Left cardiac atrium (tissue), 4 donors: ENCODE measurements at regions not wholly inside any gene's neighbourhood (a gene's known extent, or its start where the extent isn't known, plus 50 kb on each side); places are given as distances from the start of the nearest gene placed in this dataset.
A peak's percentile ranks its signal among the peaks of the same experiment; 100 is the strongest.

Experiments used
- ATAC-seq, 2 donors: fragments of 200-7000 bp; cut with Tn5 transposase; one replicate each; pipeline ENCODE4 v1.9.1; 2020; ENCODE audit warnings: mild to moderate bottlenecking in 2 of 2, moderate library complexity in 2 of 2
- DNase-seq: peaks from one replicate; pipeline ENCODE4 v3.0.0-alpha.2; 2020
- intact Hi-C, 2 donors: fragments of 100-400 bp; cut with DNase I; formaldehyde crosslinking; loops; one replicate each; pipeline versions ENCODE4 v1.14.1 to v1.15.1; 2022 to 2023
- donor health status: DM: no; HTN: yes; CAD: no.
- donor health status: DM: no; HTN: yes; CAD: no; lungs with severe emphysema.
- donor health status: DM: yes; HTN: yes; CAD: no.
- donor health status: Dilated cardiomyopathy.

DNA sequence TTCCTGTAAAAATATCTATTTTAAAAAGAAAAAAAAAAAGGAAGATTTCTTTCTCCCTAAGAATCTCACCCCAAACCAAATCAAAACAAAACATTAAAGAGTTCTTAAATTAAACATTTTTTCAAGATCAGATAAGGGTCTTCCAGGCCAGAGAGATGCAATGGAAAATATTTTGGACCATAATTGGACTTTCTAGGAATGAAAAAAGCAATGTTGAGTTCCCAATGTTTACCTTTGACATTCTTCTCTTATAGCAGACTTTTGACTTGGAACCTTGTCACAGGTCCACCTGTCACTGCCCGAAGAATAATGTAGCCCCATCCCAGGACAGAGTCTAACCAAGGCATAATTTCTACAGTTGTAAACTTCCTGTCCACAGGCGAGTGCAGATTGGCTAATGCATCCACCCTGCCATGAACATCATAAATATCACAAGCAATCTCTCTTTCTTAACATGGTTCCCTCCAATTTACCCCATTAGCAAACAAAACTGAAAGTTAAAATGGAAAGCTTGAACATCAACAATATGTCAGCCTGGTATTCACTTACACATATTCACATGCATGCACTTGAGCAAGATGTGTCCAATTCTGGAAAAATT lies 121.7 kb upstream of the ZNF366 start:
- ATAC-seq (no peak), DNase-seq (no peak)
- intact Hi-C loops, result no loop called here

DNA sequence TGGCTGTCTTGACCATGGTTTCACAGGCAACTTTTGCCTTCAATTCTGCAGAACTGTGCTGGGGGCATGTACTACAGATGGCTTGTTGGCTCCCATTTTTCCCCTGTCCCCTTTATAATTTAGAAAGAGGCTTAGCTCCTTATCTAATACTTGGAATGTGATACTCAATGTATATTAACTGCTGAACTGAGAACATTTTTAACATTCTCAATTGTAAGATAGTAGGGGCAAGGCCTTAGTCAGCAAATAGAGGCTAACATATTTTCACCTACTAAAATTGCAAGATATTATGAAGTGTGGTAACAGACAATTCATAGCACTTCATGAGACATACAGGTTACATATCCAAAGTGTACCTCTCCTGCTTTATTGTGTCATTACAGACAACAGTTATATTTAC lies 118.1 kb upstream of the ZNF366 start:
- intact Hi-C loops, result no loop called here
- DNase-seq (no peak), ATAC-seq (no peak)

DNA sequence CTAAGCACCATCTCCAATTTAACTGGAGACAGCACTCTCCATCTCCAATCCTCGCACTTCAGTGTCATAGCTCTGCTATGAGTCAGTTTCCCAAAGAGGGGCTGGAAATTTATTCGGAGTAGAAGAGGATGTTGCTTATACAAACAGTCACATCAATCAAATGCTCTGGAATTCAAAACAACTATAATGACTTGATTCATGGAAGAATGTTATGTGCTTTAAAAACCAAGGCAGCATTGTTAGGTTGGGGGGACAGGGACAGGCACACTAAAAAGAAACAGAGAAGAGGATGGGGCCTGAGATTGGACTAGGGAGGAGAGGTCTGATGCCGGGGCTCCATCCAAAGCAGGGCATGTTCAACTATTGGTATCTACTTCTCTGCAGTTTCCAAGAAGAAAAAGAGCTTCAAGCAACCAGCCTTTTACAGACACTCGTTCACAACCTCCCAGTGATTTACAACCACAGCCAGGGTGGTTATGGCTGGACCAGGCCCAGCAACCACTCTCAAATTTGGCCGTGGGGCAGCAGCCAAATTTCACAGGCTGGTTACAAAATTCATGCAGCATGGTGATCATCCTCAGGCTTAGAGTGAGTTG lies 117.5 kb upstream of the ZNF366 start:
- DNase-seq (no peak), ATAC-seq (peak; percentile 38 to 75)
- intact Hi-C loops, result no loop called here

DNA sequence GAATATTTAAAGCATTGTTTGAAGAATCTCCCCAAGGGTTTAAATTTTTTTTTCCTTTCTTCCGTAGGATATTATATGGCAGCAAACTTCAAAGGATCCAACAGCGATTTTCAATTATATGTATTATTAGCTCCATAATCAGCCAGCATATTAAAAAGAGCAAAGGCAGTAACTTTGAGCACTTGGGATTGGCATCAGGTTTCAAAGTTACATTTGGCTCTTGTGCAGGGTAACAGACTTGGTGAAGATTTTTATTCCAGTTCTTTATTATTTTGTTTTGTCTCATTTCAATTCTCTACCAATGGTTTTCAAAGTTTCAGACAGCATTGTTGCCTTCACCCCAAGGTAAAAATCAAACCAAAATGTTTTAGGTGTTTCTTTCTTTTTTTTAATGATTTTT lies 116.7 kb upstream of the ZNF366 start:
- ATAC-seq (no peak), DNase-seq (no peak)
- intact Hi-C loops, result no loop called here

DNA sequence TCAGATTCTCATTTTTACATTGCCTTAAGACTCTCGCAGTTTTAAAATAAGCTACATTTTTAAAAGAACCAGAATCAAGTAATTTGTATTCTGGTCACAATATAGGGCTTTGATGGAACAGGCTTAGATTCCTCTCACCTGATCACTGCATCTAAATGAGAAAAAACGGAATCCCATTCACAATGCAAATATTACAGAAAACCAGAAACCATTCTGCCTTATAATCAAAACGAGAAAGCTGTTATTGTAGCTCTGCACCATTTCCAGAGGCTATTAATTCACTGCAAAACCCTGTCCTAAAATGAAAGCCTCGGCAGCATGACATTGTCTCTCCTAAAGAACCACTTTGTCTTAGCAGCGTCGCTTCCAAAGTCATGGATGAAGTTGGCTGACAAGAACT lies 116.1 kb upstream of the ZNF366 start:
- ATAC-seq, result no peak
- no peak for DNase-seq
- intact Hi-C loops, result no loop called here

DNA sequence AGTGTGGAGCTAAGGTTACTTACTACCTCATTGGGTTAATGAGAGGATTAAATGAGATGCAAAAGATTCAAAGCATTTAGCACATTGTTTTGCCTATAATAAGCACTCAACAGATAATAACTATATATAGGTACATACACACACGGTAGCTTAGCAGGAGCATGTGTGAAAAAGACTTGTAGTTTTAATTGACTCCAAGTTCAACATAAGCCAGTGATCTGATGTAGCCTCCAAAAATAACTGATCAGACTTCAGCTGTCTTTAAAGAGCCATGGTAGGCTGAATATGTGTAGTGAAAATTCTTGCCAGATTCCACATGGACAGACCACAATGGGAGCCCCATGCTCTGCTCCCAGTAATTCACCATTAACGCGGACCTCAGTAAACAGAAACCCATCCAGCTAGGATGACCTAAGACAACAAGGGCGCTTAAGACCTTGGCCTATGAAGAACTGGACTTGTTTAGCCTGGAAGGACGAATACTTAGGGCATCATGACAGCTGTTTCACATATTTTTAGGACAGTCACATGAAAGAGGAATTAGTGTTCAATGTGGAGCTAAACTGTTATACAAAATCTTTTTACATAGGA lies 115.1 kb upstream of the ZNF366 start:
- intact Hi-C loops, result no loop called here
- ATAC-seq, result no peak
- DNase-seq, result no peak

DNA sequence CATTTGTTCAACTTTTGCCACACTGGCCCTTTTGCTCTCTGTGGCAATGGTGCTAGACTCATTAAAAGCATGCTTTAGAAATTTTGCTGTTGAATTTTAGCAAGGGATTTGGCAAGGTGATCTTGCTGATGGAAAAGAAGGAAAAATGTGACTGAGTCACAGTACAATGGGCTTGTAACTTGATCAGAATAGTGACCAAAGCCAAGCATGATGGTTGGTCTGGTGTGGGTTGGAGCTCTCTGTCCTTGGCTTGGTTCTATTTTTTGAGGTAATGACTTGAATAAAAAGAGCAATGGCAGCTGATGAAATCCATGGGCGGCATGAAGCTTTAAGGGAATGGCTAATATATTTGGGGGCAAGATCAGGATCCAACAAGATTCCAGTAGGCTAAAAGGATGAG lies 114.4 kb upstream of the ZNF366 start:
- ATAC-seq (no peak), DNase-seq (no peak)
- intact Hi-C loops, result no loop called here

DNA sequence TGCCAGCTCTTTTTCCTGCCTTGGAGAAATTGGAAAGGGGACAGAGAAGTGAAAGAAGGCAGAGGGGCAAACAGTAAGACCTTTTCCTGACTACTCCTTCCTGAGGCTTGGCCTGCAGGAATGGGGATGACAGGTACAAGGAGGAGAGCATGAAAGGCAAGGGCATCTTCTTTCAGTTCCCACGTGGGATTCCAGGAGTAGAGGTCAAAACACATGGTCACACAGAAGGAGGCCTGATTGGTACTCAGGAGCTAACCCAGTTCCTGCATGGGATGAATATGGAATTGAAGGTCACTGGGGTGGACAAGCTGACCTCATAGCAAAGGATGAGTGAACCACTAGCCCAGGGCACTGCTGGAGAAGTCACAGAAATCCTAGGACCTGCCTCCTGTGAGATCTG lies 112.5 kb upstream of the ZNF366 start:
- ATAC-seq (no peak), DNase-seq (no peak)
- intact Hi-C loops, result no loop called here

DNA sequence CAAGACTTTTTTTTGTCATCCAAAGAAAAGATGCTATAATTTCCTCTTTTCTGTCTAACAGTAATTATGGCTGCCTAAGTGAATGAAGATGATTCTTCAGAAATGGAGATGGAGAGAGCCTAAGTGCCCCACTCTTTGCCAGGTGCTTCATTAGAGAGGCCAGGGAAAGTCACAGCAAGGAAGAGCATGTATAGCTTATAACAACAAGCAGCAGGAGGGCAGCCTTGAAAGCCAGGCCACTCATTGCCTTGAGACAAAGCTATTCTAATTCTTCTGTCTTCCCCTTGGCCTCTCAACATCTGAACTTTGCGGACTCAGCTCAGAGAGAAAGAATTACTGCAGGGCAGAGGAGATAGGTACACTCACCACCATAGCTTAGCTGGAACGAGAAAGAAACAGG lies 112.0 kb upstream of the ZNF366 start:
- intact Hi-C loops, result no loop called here
- ATAC-seq (no peak), DNase-seq (no peak)

DNA sequence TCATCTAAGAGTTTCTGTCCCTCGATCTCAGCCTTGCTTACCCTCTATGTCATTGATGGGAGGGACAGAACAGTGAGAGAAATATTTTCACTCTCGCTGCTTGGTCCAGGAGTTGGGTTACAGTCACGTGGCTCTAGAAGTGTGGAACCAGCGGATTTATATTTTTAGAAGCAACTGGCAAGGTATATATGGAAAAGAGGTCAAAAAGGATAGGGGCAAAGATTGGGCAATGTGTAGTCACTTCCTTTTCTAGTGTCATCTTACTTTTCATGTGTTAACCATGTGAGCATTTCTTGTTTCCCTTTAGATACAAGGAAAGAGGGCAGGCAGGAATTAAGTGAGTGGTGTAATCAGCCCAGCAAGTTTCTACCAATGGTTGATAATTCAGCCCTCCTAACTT lies 111.5 kb upstream of the ZNF366 start:
- intact Hi-C loops, result no loop called here
- no peak for DNase-seq
- ATAC-seq, result peak in 1 of 2 donors; percentile 44

DNA sequence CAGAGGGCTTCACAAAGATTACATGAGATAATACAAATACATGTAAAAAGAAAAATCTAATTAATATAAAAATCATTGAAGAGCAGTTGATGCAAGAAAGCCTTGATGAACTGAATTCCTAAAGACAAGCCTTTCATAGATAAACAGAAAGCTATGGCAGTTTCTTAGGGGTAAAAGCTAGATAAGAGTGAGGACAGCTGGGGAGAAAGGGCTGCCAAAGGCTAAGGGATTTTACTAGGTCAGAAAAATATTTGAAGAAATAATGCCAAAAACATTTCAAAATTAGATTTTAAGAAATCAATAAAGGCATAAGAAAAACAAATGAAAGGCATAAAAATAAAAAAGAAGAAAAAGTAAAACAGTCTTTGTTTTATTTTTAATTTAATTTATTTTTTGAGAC lies 107.9 kb upstream of the ZNF366 start:
- intact Hi-C loops, result loop anchor here in 1 of 2 donors (2.0 kb wide), 1 partner anchor 196 kb away; no protein-coding TSS in a partner anchor
- no peak for ATAC-seq
- DNase-seq, result no peak

DNA sequence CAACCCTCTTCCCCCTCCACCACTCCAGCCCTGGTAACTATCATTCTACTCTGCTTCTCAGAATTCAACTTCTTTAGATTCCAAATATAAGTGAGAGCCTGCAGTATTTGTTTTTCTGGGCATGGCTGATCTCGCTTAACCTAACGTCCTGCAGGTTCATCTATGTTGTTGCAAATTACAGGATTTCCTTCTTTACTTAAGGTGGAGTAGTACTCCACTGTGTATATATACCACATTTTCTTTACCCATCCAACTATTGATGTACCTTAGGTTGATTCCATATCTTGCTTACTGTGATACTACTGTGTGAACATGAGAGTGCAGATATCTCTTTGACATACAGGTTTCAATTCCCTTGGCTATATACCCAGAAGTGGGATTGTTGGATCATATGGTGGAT lies 106.3 kb upstream of the ZNF366 start:
- ATAC-seq (no peak), DNase-seq (no peak)
- intact Hi-C loops, result no loop called here

DNA sequence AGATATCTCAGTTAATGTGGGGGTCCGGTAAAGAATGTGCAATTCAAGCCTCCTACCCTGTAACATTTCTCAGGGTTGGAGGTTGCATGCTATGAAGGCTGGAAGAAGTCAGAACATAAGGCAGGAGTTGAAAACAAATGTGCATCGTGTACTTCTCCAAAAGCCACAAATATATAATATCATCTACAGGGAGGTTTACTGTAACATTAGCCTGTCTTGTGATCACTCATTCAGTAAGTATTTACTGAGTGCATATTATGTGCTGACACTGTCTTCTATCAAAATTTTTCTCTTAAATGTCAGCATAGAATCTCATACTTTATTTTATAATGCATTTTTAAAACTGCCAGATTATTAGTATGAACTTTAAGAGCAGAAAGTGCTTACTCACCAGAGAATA lies 105.6 kb upstream of the ZNF366 start:
- DNase-seq, result no peak
- intact Hi-C loops, result no loop called here
- ATAC-seq, result no peak

DNA sequence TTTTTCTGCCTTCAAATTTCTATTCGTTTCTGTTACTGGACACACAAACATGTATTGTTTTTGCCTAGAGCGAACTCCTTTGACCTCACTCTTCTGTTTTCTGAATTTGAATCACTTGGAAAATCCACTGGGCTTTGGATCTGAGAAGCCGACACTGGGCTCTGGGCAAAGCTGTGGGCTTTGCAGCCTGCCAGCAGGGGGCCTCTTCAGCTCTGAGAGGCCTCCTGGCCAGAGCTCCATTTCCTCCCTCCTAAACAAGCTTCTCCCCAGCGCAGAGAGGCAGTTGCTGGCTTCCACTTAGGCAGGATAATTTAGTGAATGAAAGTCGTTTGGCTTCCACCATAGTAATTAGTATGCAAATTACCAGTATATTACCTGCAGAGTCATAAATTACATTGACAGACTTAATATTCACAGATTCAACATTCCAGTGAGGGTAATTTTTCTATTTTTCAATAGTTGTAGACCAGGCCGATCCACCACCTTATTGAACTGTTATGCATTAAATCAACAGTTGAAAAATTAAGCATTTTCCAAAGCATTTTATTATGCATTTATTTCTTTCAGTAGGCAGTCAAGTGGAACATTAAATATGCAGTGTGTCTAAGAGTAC lies 104.0 kb upstream of the ZNF366 start:
- intact Hi-C loops, result no loop called here
- ATAC-seq, result peak; percentile 98 to 99
- peak; percentile 82 for DNase-seq

DNA sequence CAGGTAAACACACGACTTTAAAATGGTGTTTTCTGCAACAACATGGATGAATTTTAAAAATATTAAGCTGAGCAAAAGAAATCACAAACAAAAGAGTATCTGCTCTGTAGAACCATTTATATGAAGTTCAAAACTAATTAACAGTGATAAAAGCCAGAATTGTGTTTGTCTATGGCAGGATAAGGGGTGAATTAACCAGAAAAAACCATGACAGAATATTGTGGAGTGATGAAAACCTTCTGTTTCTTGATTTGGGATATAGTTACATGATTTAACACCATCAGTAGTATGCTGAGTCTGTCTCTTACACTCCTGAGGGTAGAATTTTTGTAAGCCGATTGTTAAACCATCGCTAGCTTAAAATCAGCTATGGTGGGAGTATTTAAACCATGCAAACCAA lies 101.7 kb upstream of the ZNF366 start:
- intact Hi-C loops, result loop anchor here in 1 of 2 donors (10.0 kb wide), 1 partner anchor 236 kb away; no protein-coding TSS in a partner anchor
- no peak for DNase-seq
- ATAC-seq, result no peak

DNA sequence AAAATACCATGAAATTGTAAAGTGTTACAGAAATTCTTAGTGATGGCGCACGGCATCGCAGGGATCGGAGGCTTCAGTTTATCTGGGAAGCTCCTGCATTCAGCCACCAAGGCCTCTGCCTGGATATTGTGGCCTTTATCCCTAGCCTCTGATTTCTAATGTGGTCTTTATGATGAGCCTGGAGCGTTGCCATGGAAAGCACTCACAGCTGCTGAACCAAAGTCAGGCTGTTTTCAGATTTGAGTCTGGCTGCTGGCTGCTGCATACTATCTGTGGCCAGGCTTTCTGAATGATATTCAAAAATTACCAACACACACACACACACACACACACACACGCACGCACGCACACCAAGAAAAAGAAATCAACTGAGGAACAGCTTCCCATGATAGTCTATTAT lies 101.1 kb upstream of the ZNF366 start:
- DNase-seq (no peak), ATAC-seq (peak in 1 of 2 donors; percentile 18)
- intact Hi-C loops, result loop anchor here in 1 of 2 donors (10.0 kb wide), 1 partner anchor 237 kb away; no protein-coding TSS in a partner anchor

DNA sequence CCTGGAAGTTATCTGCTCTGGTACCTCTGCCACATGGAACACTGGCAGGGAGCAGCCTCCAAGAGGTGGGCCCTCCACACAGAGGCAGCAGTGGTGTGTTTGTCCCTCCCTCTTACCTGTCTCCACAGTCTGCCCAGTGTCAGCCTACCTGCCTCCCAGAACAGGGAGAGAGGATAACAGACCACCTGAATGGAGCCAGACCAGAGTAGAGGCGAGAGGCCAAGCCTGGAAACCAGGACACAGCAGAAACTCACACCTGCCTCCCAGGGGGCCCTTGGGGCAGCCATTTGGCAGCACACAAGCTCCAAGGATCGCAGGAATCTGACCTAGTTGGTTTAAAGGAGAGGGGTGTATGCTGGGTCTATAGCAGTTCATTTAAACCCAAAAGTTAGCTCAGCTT lies 100.2 kb upstream of the ZNF366 start:
- DNase-seq, result no peak
- ATAC-seq, result no peak
- intact Hi-C loops, result loop anchor here in 1 of 2 donors (10.0 kb wide), 1 partner anchor 237 kb away; no protein-coding TSS in a partner anchor

DNA sequence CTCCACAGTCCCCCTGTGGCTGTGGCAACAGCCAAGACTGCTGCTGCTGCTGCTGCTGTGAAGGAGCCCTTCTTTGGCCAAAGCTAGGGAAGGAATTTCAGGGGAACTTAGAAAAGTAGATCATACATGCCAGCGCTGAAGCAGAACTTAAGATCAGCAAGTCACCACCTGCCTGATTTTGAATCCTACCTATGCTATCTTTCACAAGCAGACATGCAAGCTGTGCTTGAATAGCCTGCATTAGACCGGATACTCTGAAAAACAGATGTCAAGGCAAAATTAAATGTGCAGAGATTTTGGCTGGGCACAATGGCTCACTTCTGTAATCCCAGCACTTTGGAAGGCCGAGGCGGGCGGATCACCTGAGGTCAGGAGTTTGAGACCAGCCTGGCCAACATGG lies 99.3 kb upstream of the ZNF366 start:
- intact Hi-C loops, result loop anchor here in 1 of 2 donors (10.0 kb wide), 1 partner anchor 238 kb away; no protein-coding TSS in a partner anchor
- ATAC-seq (no peak), DNase-seq (no peak)

DNA sequence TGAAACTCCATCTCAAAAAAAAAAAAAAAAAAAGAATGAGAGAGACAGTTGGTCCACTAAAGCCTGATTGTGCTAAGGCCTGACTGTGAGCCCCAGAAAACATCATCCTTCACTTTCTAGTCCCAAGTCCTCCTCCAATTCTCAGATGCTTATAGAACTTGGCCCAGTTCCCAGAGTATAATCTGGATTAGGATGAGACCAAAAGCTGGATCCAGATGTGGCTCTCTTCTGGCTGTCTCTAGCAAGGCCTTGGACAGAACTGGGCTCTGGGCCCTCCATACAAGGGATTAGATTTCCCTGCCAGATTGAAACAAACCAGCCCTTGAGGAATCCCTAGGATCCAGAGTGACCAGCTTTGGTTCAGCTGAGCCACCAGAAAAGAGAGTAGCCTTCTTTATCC lies 98.4 kb upstream of the ZNF366 start:
- no peak for ATAC-seq
- DNase-seq, result no peak
- intact Hi-C loops, result loop anchor here in 1 of 2 donors (10.0 kb wide), 1 partner anchor 239 kb away; no protein-coding TSS in a partner anchor

DNA sequence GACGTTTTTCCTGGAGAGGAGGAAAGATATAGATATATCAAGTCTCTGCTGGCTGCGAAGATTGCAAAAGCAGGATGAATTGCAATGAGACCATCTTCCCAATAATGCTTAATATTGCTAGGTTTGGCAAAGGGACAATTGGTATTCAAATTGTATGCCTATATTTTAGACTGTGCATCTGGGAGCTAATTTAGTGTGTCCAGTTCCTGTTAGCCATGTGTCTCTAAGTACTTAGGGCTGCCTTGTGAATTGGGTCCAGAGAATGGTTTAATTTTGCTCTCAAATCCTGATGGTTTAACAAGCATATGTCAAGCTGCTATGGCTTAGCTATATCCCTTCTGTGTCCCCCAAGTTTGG lies 97.6 kb upstream of the ZNF366 start:
- DNase-seq, result no peak
- no peak for ATAC-seq
- intact Hi-C loops, result loop anchor here in 1 of 2 donors (10.0 kb wide), 1 partner anchor 240 kb away; no protein-coding TSS in a partner anchor
